B cell (primary cell): ENCODE measurements at regions not wholly inside any gene's neighbourhood (a gene's known extent, or its start where the extent isn't known, plus 50 kb on each side); places are given as distances from the start of the nearest gene placed in this dataset.

Experiments used
- ATAC-seq: fragments of 200-7000 bp; cut with Tn5 transposase; one replicate; pipeline ENCODE4 v1.10.0; 2021; ENCODE audit warnings: low read depth, mild to moderate bottlenecking, moderate number of reproducible peaks, moderate library complexity
- CTCF ChIA-PET: fragments of 350-600 bp; sonication (Branson Sonifier 250); formaldehyde crosslinking; loops from one replicate; lab custom pipeline; 2021; ENCODE audit warnings: antibody characterized with exemption, inconsistent platforms; lab: Charles Lee
- POLR2A ChIA-PET: fragments of 350-600 bp; sonication (Branson Sonifier 250); formaldehyde crosslinking; loops from one replicate; lab custom pipeline; 2021; ENCODE audit warnings: antibody characterized with exemption; lab: Charles Lee
- DNase-seq: peaks from one replicate; pipeline ENCODE4 v3.0.0; 2013
- H2AFZ ChIP-seq: 2 replicates; pipeline ENCODE4 v1.6.1; 2012; ENCODE audit warnings: mild to moderate bottlenecking, low read depth, low read length; ENCODE audit not compliant: insufficient read depth, poor library complexity, severe bottlenecking
- H3K27ac ChIP-seq, 2 donors: 1 replicate in 1 of 2; 2 replicates in 1 of 2; pipeline ENCODE4 v1.5.1; 2012 to 2013; ENCODE audit warnings: low read length in 2 of 2, mild to moderate bottlenecking in 2 of 2, moderate library complexity in 1 of 2
- H3K27me3 ChIP-seq, 4 experiments: fragments of 200-600 bp in 1 of 4; sonication (generic) in 1 of 4; replicated peaks in 1 of 4; 1 replicate in 2 of 4; 2 replicates in 2 of 4; pipeline versions ENCODE4 v1.6.1 to v1.7.0; 2013 to 2016; ENCODE audit warnings: low read length in 3 of 4, mild to moderate bottlenecking in 2 of 4, mixed read lengths in 1 of 4, moderate library complexity in 1 of 4; ENCODE audit not compliant: insufficient read depth in 4 of 4, control insufficient read depth in 3 of 4; ENCODE audit errors: control extremely low read depth in 1 of 4
- H3K36me3 ChIP-seq, 2 experiments: replicated peaks in 1 of 2; 1 replicate in 1 of 2; 2 replicates in 1 of 2; pipeline versions ENCODE4 v1.6.1 to v1.7.1; 2013; ENCODE audit warnings: low read length in 1 of 2; ENCODE audit not compliant: insufficient read depth in 2 of 2, control insufficient read depth in 1 of 2; ENCODE audit errors: control extremely low read depth in 1 of 2, extremely low read depth in 1 of 2
- H3K4me1 ChIP-seq, 2 donors: fragments of 200-600 bp in 1 of 2; sonication (generic) in 1 of 2; 1 replicate in 1 of 2; 2 replicates in 1 of 2; pipeline versions ENCODE4 v1.5.1 to v1.6.1; 2013 to 2017; ENCODE audit warnings: low read length in 2 of 2; ENCODE audit not compliant: control insufficient read depth in 2 of 2, insufficient read depth in 2 of 2
- H3K4me2 ChIP-seq: replicated peaks from 2 replicates; pipeline ENCODE3; 2012; ENCODE audit warnings: mild to moderate bottlenecking, low read depth, low read length; ENCODE audit not compliant: poor library complexity, severe bottlenecking
- H3K4me3 ChIP-seq, 5 experiments: fragments of 200-600 bp in 1 of 5; sonication (generic) in 1 of 5; 1 replicate in 3 of 5; 2 replicates in 2 of 5; pipeline versions ENCODE4 v1.5.1 to v1.7.0; 2011 to 2016; ENCODE audit warnings: low read length in 4 of 5, mild to moderate bottlenecking in 4 of 5, low read depth in 2 of 5, control low read depth in 1 of 5, moderate library complexity in 1 of 5; ENCODE audit not compliant: insufficient read depth in 1 of 5; ENCODE audit errors: control extremely low read depth in 1 of 5, extremely low read depth in 1 of 5
- H3K79me2 ChIP-seq: fragments of 200-600 bp; sonication (generic); one replicate; pipeline ENCODE4 v1.6.0; 2016; ENCODE audit warnings: low read length; ENCODE audit not compliant: control insufficient read depth, insufficient read depth
- H3K9ac ChIP-seq: fragments of 200-600 bp; sonication (generic); 2 replicates; pipeline ENCODE4 v1.6.1; 2017; ENCODE audit warnings: mild to moderate bottlenecking, low read length, moderate library complexity
- H3K9me3 ChIP-seq, 3 donors: one replicate each; pipeline versions ENCODE4 v1.6.1 to v1.7.1; 2013; ENCODE audit warnings: low read length in 2 of 3; ENCODE audit not compliant: control insufficient read depth in 2 of 3, insufficient read depth in 1 of 3; ENCODE audit errors: control extremely low read depth in 1 of 3
- H4K20me1 ChIP-seq: 2 replicates; pipeline ENCODE4 v1.6.0; 2012; ENCODE audit warnings: mild to moderate bottlenecking, low read length; ENCODE audit not compliant: insufficient read depth, control insufficient read depth, poor library complexity, severe bottlenecking
- H3K27ac Mint-ChIP-seq: one replicate; pipeline ENCODE4 v1.8.0; 2021; ENCODE audit warnings: mixed read lengths
- H3K27me3 Mint-ChIP-seq: one replicate; pipeline ENCODE4 v1.8.0; 2021; ENCODE audit warnings: mixed read lengths
- H3K4me1 Mint-ChIP-seq: one replicate; pipeline ENCODE4 v1.8.0; 2021; ENCODE audit warnings: mixed read lengths
- H3K4me3 Mint-ChIP-seq: one replicate; pipeline ENCODE4 v1.8.0; 2021; ENCODE audit warnings: mixed read lengths
- H3K9me3 Mint-ChIP-seq: one replicate; pipeline ENCODE4 v1.8.0; 2022; ENCODE audit warnings: mixed read lengths; ENCODE audit not compliant: insufficient read depth
- EZH2 ChIP-seq: IDR thresholded peaks from 2 replicates; pipeline ENCODE4 v1.6.1; 2012; ENCODE audit warnings: borderline replicate concordance, low read depth, mild to moderate bottlenecking, moderate library complexity, low read length; ENCODE audit not compliant: insufficient read depth, poor library complexity, severe bottlenecking
- WGBS: methylation state at CpG from one replicate; pipeline ENCODE4 v1.1.5; 2013; ENCODE audit warnings: missing lambda C conversion rate; ENCODE audit not compliant: insufficient coverage; 5-methylcytosine and 5-hydroxymethylcytosine counted together
- intact Hi-C: fragments of 100-400 bp; cut with micrococcal nuclease; formaldehyde crosslinking; loops from one replicate; pipeline ENCODE4 v1.10.0; 2022
- TF ChIP-seq, protein P1 (sequence below): fragments of 200-600 bp; IDR thresholded peaks from one replicate; pipeline ENCODE4 v1.8.0; 2022; ENCODE audit warnings: antibody characterized with exemption, mild to moderate bottlenecking

GRCh38 chr10:130805635-130806030, 505.9 kb downstream of the TCERG1L start:
- H3K27ac ChIP-seq = no peak overlapping the region
- H3K4me3 ChIP-seq = no peak overlapping the region
- no peaks in the 10 kb centered on the region for H3K27me3 ChIP-seq
- H3K9me3 Mint-ChIP-seq = peaks cover 2% of the 10 kb centered on the region
- H3K9ac ChIP-seq = no peak overlapping the region
- no peaks in the 10 kb centered on the region for H3K4me1 ChIP-seq
- H3K4me1 Mint-ChIP-seq = no peaks in the 10 kb centered on the region
- ChIA-PET CTCF (no interaction called here), POLR2A (no interaction called here)
- 86% methylated on average over 8 of the region's 8 CpGs for WGBS
- no peak for ATAC-seq
- H3K79me2 ChIP-seq = no peaks in the 10 kb centered on the region
- no peak for TF ChIP-seq EZH2
- TF ChIP-seq, protein P1, sequence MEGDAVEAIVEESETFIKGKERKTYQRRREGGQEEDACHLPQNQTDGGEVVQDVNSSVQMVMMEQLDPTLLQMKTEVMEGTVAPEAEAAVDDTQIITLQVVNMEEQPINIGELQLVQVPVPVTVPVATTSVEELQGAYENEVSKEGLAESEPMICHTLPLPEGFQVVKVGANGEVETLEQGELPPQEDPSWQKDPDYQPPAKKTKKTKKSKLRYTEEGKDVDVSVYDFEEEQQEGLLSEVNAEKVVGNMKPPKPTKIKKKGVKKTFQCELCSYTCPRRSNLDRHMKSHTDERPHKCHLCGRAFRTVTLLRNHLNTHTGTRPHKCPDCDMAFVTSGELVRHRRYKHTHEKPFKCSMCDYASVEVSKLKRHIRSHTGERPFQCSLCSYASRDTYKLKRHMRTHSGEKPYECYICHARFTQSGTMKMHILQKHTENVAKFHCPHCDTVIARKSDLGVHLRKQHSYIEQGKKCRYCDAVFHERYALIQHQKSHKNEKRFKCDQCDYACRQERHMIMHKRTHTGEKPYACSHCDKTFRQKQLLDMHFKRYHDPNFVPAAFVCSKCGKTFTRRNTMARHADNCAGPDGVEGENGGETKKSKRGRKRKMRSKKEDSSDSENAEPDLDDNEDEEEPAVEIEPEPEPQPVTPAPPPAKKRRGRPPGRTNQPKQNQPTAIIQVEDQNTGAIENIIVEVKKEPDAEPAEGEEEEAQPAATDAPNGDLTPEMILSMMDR = no peak
- H3K9me3 ChIP-seq = peaks cover 0 to 29% (median 0%) of the 10 kb centered on the region in 3 donors
- H3K27ac Mint-ChIP-seq = no peak overlapping the region
- H2AFZ ChIP-seq = no peak overlapping the region
- intact Hi-C loops = no loop called here
- no peaks in the 10 kb centered on the region for H3K36me3 ChIP-seq
- no peak for DNase-seq
- H3K4me3 Mint-ChIP-seq = no peak overlapping the region
- no peaks in the 10 kb centered on the region for H4K20me1 ChIP-seq
- no peak overlapping the region for H3K4me2 ChIP-seq
- no peaks in the 10 kb centered on the region for H3K27me3 Mint-ChIP-seq

GRCh38 chr10:130806426-130806825, 505.1 kb downstream of the TCERG1L start:
- Histone ChIP-seq H3K9ac (no peak overlapping the region), H2AFZ (no peak overlapping the region), H3K4me3 (no peak overlapping the region), H3K27me3 (no peaks in the 10 kb centered on the region), H3K9me3 (peaks cover 0 to 37% (median 0%) of the 10 kb centered on the region in 3 donors), H3K4me2 (no peak overlapping the region), H3K36me3 (no peaks in the 10 kb centered on the region), H3K4me1 (no peaks in the 10 kb centered on the region), H3K79me2 (no peaks in the 10 kb centered on the region), H4K20me1 (no peaks in the 10 kb centered on the region), H3K27ac (no peak overlapping the region)
- ChIA-PET POLR2A (no interaction called here), CTCF (no interaction called here)
- no peak for ATAC-seq
- no peaks in the 10 kb centered on the region for H3K4me1 Mint-ChIP-seq
- no peak for DNase-seq
- H3K4me3 Mint-ChIP-seq = no peak overlapping the region
- H3K27me3 Mint-ChIP-seq = no peaks in the 10 kb centered on the region
- intact Hi-C loops = no loop called here
- TF ChIP-seq, protein P1 = no peak
- no peak for TF ChIP-seq EZH2
- WGBS = 94% methylated on average over 10 of the region's 12 CpGs
- H3K9me3 Mint-ChIP-seq = peaks cover 2% of the 10 kb centered on the region
- no peak overlapping the region for H3K27ac Mint-ChIP-seq
